SH-SY5Y (cell line): ENCODE measurements at regions not wholly inside any gene's neighbourhood (a gene's known extent, or its start where the extent isn't known, plus 50 kb on each side); places are given as distances from the start of the nearest gene placed in this dataset.

Source experiments
- GATA2 ChIP-seq: IDR thresholded peaks from 2 replicates; pipeline ENCODE4 v1.6.1; 2011; ENCODE audit warnings: mild to moderate bottlenecking, low read depth, low read length
- GATA3 ChIP-seq: IDR thresholded peaks from 2 replicates; pipeline ENCODE4 v1.6.1; 2011; ENCODE audit warnings: low read depth, mild to moderate bottlenecking, low read length, moderate library complexity

GRCh38 chr15:92525758-92526245 lies 129.8 kb downstream of the FAM174B start:
- no peak for TF ChIP-seq GATA2
- TF ChIP-seq GATA3 = no peak
